ENCODE measurements at regions not wholly inside any gene's neighbourhood (a gene's known extent, or its start where the extent isn't known, plus 50 kb on each side); places are given as distances from the start of the nearest gene placed in this dataset.

DNA sequence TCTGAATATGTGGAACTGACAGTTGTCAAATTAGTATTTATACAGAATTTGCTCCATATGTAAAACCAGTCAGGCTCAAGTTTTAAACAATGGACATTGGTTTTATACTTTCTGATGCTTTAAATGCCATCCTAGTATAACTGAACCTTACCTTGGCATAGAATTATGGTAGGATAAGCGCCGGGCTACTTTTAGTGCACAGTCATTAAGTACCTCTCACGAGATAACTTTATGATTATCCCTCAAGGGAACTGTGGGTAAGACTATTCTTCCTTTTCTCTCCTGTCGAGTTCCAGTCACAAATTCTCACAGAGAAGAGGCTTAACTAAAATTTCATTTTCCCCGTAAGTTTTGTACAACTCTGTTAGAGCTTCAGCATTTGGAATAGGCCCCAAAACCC, 110.6 kb upstream of the PTPRK start:
- TF ChIP-seq FOXM1 (IDR thresholded peaks at IDR 0.05; ENCODE audit: borderline replicate concordance, low read depth) (no peak), CEBPB (IDR thresholded peaks at IDR 0.05) (no peak), RAD21 (IDR thresholded peaks at IDR 0.05; ENCODE audit: low read depth) (no peak), CREB1 (IDR thresholded peaks at IDR 0.05; ENCODE audit: low read depth) (no peak), TAF1 (IDR thresholded peaks at IDR 0.05; ENCODE audit: low read depth) (no peak), TCF12 (IDR thresholded peaks at IDR 0.05; ENCODE audit: low read depth) (no peak), EGR1 (IDR thresholded peaks at IDR 0.05) (no peak), NFIC (IDR thresholded peaks at IDR 0.05) (no peak), TEAD4 (IDR thresholded peaks at IDR 0.05) (no peak), EP300 (IDR thresholded peaks at IDR 0.05; ENCODE audit: borderline replicate concordance) (no peak)
- TF ChIP-seq, protein P1, sequence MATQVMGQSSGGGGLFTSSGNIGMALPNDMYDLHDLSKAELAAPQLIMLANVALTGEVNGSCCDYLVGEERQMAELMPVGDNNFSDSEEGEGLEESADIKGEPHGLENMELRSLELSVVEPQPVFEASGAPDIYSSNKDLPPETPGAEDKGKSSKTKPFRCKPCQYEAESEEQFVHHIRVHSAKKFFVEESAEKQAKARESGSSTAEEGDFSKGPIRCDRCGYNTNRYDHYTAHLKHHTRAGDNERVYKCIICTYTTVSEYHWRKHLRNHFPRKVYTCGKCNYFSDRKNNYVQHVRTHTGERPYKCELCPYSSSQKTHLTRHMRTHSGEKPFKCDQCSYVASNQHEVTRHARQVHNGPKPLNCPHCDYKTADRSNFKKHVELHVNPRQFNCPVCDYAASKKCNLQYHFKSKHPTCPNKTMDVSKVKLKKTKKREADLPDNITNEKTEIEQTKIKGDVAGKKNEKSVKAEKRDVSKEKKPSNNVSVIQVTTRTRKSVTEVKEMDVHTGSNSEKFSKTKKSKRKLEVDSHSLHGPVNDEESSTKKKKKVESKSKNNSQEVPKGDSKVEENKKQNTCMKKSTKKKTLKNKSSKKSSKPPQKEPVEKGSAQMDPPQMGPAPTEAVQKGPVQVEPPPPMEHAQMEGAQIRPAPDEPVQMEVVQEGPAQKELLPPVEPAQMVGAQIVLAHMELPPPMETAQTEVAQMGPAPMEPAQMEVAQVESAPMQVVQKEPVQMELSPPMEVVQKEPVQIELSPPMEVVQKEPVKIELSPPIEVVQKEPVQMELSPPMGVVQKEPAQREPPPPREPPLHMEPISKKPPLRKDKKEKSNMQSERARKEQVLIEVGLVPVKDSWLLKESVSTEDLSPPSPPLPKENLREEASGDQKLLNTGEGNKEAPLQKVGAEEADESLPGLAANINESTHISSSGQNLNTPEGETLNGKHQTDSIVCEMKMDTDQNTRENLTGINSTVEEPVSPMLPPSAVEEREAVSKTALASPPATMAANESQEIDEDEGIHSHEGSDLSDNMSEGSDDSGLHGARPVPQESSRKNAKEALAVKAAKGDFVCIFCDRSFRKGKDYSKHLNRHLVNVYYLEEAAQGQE (IDR thresholded peaks at IDR 0.05; ENCODE audit: low read depth), result no peak

Measured in Ishikawa (cell line).